ENCODE measurements at regions not wholly inside any gene's neighbourhood (a gene's known extent, or its start where the extent isn't known, plus 50 kb on each side); places are given as distances from the start of the nearest gene placed in this dataset.

DNA sequence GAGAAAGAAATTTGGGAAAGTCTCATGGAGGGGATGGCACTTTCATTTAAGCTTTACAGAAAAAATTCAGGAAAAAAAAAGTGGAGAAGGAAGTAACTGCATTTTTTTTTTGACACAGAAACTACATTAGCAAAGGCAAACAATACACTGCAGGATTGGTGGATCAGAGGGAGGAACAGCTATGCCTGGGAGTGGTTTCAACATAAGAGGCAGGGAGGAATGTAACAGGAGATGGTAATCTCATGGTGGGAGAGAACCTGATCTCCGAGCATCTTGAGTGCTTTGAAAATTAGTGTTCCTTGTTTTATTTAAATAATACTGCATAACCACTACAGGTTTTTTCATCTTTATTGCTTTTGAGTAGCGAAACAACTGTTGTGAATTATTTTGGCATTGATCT, 249.4 kb downstream of the FAM170A start:
- no peaks in the 10 kb centered on the region for H3K9me3 ChIP-seq
- H3K4me3 ChIP-seq: no peak overlapping the region
- TF ChIP-seq, protein P1, sequence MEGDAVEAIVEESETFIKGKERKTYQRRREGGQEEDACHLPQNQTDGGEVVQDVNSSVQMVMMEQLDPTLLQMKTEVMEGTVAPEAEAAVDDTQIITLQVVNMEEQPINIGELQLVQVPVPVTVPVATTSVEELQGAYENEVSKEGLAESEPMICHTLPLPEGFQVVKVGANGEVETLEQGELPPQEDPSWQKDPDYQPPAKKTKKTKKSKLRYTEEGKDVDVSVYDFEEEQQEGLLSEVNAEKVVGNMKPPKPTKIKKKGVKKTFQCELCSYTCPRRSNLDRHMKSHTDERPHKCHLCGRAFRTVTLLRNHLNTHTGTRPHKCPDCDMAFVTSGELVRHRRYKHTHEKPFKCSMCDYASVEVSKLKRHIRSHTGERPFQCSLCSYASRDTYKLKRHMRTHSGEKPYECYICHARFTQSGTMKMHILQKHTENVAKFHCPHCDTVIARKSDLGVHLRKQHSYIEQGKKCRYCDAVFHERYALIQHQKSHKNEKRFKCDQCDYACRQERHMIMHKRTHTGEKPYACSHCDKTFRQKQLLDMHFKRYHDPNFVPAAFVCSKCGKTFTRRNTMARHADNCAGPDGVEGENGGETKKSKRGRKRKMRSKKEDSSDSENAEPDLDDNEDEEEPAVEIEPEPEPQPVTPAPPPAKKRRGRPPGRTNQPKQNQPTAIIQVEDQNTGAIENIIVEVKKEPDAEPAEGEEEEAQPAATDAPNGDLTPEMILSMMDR (IDR thresholded peaks at IDR 0.05): no peak
- no peaks in the 10 kb centered on the region for H3K36me3 ChIP-seq
- no peak overlapping the region for H3K27ac ChIP-seq
- no peaks in the 10 kb centered on the region for H3K27me3 ChIP-seq
- H3K4me1 ChIP-seq: no peaks in the 10 kb centered on the region
- DNase-seq (ENCODE audit: low spot score): no peak

DNA sequence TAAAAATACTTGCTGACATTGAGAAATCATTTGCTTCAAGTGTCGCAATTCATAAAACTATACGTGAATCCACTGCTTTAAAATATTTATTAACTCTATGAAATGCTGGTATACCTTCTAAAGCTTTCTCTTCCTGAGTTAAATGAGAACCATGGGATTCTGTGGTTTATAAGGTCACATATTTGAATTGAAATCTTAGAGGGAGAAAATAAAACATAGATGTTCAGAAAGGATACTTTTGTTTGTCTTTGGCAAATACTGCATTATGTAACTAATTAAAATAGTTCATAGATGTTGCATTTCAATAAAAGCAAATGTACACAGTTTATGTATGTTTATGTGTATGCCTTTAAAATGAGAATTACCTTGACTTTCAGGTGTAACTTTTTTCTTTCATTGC, 250.1 kb downstream of the FAM170A start:
- TF ChIP-seq, protein P1 (IDR thresholded peaks at IDR 0.05): no peak
- H3K9me3 ChIP-seq: no peaks in the 10 kb centered on the region
- no peak overlapping the region for H3K4me3 ChIP-seq
- no peaks in the 10 kb centered on the region for H3K36me3 ChIP-seq
- DNase-seq (ENCODE audit: low spot score): no peak
- no peaks in the 10 kb centered on the region for H3K4me1 ChIP-seq
- H3K27me3 ChIP-seq: no peaks in the 10 kb centered on the region
- H3K27ac ChIP-seq: no peak overlapping the region

DNA sequence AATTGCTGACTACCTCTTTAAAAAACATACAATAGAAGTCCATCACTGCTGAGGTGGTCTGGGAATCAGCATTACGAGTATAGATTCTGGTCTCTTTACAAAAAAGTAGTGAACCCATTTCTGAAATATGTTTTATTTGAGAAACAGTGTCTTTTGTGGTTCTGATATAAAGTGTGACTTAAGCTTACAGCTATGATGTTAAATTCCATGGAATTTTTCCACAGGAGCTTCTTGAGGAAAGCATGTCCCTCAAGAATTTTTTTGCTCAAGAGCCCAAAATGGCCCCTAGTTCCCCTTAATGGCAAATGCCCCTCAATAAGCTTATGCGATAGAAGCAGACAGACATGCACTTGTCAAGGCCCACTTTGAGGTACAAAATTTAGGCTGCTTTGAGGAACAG, 265.7 kb downstream of the FAM170A start:
- H3K27me3 ChIP-seq: no peaks in the 10 kb centered on the region

DNA sequence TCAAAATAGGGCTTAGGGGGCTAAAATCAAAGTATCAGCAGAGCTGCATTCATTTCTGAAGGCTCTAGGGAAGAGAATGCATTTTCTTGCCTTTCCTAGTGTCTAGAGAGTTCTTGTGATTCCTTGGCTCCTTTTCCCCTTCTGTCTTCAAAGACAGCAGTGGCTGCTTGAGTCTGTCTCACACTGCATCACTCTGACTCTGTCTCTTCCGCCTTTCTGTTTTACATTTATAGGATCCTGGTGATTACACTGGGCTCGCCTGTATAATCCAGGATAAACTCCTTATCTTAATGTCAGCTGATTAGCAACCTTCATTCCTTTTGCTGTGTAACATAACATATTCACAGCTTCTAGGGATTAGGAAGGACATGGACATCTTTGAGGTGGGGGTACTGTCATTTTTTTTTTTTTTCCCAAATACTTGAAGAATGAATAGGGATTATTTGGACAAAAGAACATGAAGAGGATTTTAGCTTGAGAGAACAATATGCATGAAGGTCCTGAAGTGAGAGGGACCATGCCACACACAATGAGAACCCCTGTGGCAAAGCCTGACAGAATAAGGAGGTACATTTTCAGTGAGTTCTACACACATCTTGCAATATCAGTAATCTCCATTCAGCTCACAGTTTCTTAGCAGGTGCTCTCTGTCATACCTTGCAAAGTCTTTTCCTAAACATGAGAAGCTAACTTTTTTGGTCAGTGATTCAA, 267.6 kb downstream of the FAM170A start:
- H3K9me3 ChIP-seq: no peaks in the 10 kb centered on the region
- no peak overlapping the region for H3K4me3 ChIP-seq
- no peaks in the 10 kb centered on the region for H3K27me3 ChIP-seq
- no peaks in the 10 kb centered on the region for H3K4me1 ChIP-seq
- H3K36me3 ChIP-seq: no peaks in the 10 kb centered on the region
- DNase-seq (ENCODE audit: low spot score): no peak
- H3K27ac ChIP-seq: no peak overlapping the region
- TF ChIP-seq, protein P1 (IDR thresholded peaks at IDR 0.05): no peak

More for the DNA sequence above, 265.7 kb downstream of the FAM170A start:
- TF ChIP-seq, protein P1 (IDR thresholded peaks at IDR 0.05): no peak
- DNase-seq (ENCODE audit: low spot score): no peak
- H3K27ac ChIP-seq: no peak overlapping the region
- H3K4me1 ChIP-seq: no peaks in the 10 kb centered on the region
- no peaks in the 10 kb centered on the region for H3K9me3 ChIP-seq
- no peaks in the 10 kb centered on the region for H3K36me3 ChIP-seq
- no peak overlapping the region for H3K4me3 ChIP-seq

DNA sequence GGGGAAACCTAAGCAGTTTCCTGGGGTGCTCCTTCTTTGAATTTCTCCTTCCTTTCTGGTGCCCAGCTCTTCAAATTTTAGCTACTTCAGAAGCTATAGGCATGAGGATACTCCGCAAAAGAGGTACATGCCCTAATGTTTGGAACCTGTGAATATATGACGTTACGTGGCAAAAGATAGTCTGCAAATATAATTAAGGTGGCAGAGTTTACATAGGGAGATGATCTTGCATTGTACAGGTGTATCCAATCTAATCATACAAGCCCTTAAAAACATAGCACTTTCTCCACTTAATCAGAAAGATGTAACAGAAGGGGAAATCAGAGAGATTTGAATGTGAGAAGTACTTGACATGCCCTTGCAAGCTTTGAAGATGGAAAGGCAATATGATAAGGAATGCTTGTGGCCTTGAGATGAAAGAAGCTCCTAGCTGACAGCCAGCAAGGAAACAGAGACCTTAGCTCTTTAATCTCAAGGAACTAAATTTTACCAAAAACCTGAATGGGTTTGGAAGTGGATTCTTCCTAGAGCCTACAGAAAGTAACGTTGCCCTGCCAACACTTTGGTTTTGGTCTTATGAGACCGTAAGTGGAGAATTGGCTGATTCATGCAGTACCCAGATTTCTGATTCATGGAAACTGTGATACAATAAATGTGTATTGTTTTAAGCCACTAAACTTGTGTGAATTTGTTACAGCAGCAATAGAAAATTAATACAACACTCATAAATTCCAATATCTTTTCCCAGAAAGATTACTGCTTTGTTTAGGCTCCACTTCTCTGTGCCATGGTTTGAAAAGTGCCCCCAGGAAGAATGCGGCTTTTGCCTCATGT, 268.4 kb downstream of the FAM170A start:
- Histone ChIP-seq H3K4me1 (no peaks in the 10 kb centered on the region), H3K4me3 (no peak overlapping the region), H3K27ac (no peak overlapping the region), H3K9me3 (no peaks in the 10 kb centered on the region), H3K36me3 (no peaks in the 10 kb centered on the region), H3K27me3 (no peaks in the 10 kb centered on the region)
- TF ChIP-seq, protein P1 (IDR thresholded peaks at IDR 0.05): no peak
- no peak for DNase-seq (ENCODE audit: low spot score)

Measured in right atrium auricular region (tissue), 2 donors.